ENCODE measurements at regions not wholly inside any gene's neighbourhood (a gene's known extent, or its start where the extent isn't known, plus 50 kb on each side); places are given as distances from the start of the nearest gene placed in this dataset.

GRCh38 chr4:58935332-58935731, 1825.1 kb upstream of the IGFBP7 start:
- DNase-seq: no peak

- no peak for DNase-seq
Measured at GRCh38 chr4:58936436-58936835, 1826.3 kb upstream of the IGFBP7 start.

- DNase-seq: no peak
Measured at GRCh38 chr4:58940167-58940566, 1830.0 kb upstream of the IGFBP7 start.

- DNase-seq: no peak
Measured at GRCh38 chr4:58941286-58941685, 1831.1 kb upstream of the IGFBP7 start.

DNA sequence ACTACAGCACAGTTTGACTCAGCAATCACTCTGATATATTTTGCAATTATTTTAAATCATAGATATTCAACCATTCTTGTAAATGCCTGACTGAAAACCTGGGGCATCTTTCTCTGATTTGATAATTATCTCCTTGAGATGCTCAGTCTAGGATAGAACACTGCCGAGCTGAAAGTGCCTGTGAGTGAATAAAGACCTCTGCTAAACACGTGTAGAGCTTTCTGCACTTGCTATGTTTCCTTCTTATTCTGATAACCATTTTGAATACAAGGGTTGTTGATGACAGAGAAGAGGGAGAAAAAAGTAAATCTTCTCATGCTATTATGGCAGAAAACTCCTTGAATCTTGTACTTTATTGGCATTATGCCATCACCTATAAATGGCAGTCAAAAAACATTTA, 1843.4 kb upstream of the IGFBP7 start:
- no peak for DNase-seq

DNA sequence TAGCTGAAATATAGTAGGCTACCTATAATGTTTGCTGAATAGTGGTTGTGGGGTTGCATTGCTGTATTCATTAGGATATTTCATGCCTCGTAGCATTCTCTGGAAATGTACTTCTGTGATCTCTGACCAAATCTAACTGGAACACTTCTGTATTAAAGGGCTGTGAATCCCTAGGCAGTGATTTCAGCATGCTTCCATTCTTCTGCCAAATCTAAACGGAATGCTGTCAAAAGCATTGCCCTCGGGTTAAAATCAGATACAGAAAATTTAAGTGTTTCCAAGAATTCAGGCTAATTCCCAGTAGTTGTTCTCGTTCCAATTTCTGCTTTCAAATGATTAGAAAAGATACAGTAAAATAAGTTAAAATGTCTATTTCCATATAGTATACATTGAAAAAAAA, 1847.5 kb upstream of the IGFBP7 start:
- no peak for DNase-seq

DNA sequence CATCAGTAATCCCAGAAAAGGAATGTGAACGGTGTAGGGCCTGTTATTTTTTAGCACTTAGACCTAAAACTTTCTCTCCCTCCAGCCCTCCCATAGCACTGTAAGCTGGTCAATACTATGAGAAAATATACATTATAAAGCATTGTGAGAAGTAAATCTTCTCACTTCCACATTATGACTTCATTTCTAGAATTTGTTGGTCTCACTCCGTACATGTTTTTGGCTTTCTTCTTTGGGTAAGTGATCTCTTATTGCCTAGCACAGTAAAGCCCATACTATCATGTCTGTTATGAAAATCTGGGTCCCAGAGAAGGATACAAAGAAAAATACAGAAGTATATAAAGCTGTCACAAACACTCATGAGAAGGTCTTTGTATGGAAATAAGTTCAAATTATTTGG, 1851.1 kb upstream of the IGFBP7 start:
- no peak for DNase-seq

GRCh38 chr4:58961925-58962324, 1851.7 kb upstream of the IGFBP7 start:
- no peak for DNase-seq

DNA sequence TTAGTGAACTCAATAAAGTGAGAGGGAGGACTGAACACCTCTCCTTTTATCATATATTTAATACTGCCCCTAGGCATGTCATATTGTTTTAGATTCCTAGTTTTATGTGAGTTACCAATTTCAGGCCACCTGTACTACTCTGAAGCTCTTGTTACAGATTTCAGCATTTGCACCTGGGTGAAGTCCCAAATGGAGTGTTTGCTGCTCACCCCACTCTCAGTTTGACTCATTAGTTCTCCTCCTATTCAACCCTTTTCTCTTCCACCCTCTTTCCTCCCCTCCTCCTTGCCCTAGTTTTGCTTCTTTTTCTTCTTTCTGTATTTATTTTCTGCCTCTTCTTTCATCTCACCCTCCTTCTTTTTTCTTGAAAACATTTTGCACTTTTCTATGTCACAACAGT, 1852.2 kb upstream of the IGFBP7 start:
- no peak for DNase-seq

DNA sequence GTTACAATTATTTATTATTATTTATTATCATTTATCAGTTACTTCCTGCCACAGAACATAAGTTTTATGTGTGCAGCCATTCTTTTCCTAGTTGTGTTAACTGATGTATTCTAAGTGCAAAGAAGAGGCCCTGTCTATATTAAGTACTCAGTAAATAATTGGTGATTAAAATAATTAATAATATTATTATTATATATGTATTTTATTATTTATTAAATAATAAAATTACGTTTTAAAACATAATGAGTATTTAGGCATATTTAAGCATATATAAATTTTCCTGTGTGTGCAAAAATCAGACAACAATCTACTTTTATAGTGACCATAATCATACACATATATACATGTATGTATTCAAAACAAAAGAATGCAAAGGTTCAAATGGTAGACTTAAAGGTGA, 1871.6 kb upstream of the IGFBP7 start:
- DNase-seq: no peak

- DNase-seq: no peak
Measured at GRCh38 chr4:58983887-58984286, 1873.7 kb upstream of the IGFBP7 start.

DNA sequence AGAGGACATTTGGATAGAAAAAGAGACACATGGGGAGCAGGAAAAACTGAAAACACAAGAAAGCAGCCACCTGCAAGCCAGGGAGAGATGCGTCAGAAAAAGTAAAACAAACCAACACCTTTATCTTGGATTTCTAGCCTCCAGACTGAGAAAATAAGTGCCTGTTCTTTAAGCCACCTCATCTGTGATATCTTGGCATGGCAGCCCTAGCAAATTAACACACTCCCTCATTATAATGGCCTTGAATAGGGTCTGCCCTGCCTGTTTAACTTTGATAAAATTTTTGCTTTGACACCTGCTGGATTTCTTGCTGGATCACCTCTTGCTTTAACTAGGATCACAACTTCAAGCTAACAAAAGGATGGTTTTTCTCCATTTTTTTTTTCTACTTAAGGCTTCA, 1892.0 kb upstream of the IGFBP7 start:
- DNase-seq: no peak

- DNase-seq: no peak
Measured at GRCh38 chr4:59024257-59024656, 1914.1 kb upstream of the IGFBP7 start.

GRCh38 chr4:59037812-59038211, 1927.6 kb upstream of the IGFBP7 start:
- no peak for DNase-seq

GRCh38 chr4:59039046-59039445, 1928.9 kb upstream of the IGFBP7 start:
- DNase-seq: no peak

GRCh38 chr4:59044286-59044900, 1934.2 kb upstream of the IGFBP7 start:
- DNase-seq: no peak

DNA sequence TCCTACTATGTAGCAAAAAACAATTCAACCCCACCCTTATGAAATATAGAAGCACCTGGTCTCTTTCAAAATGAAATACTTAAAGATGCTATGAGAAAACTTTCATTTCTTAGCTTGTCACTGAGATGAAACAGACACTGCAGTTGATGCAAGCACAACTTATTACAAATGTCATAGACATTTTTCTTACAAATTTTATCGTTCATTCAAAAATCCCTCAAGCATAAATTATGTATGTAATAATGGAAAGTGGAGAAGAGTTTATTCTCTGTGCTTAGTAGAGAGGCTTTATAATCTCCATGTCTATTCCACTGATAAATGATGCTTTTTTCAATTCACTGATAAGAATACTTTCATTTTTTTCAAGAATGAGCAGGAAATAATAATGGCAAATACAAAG, 1943.9 kb upstream of the IGFBP7 start:
- DNase-seq: no peak

- DNase-seq: no peak
Measured at GRCh38 chr4:59057804-59058203, 1947.6 kb upstream of the IGFBP7 start.

- no peak for DNase-seq
Measured at GRCh38 chr4:59058543-59058942, 1948.4 kb upstream of the IGFBP7 start.

GRCh38 chr4:59060002-59060846, 1950.0 kb upstream of the IGFBP7 start:
- DNase-seq: no peak

DNA sequence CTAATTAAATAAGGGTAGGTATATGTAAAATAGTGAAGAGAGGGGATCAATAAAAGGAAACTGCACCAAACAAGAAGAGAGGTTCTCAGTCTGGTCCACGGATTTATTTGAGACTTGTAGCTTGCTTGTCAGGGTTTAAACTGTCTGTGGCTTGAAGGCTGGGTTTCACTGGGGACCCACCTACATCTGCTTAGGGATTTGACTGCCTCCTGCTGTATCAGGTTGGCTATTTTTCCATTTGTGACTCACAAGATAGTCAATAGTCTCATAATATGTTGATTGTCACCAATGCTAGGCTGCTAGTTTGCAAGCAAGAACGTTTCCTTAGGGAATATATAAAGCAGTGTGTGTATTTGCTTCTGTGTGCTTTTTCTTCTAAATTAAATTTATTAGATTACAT, 1950.7 kb upstream of the IGFBP7 start:
- DNase-seq: no peak

DNA sequence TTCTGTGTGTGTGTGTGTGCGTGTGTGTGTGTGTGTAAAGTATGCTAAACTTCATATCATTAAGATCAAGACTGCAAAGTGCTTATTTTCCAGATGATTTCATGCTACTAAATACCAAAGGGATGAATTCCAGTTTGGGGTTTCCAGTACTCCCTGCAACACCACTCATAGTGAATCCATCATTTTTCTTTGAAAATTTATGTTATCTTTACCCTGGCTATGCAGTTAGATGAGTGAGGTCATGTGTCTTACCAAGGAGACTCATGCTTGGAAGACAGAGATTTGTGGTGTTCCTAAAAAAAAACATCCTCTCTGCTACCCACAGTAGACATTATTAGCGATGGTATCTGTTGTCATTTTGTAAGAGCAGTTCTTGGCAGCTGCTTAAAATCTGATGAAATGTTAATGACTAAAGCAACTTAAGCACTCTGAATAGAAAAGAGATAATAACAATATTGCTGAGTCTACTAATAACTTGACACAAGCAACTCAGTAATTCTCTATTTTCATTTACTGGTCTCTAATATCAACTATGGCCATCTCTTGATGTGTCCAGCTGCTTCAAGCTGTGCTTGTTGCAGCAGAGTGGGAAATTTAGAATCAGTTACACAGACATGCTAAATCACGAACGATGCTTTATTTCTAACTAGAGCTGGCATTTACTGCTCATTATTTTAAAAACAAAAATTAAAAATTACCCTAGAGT, 1953.0 kb upstream of the IGFBP7 start:
- DNase-seq: no peak

- DNase-seq: no peak
Measured at GRCh38 chr4:59068722-59069418, 1958.7 kb upstream of the IGFBP7 start.
